ENCODE measurements at regions not wholly inside any gene's neighbourhood (a gene's known extent, or its start where the extent isn't known, plus 50 kb on each side); places are given as distances from the start of the nearest gene placed in this dataset.
"Not testable (repeated sequence)": the region's sequence is repeated elsewhere in the genome, so short reads cannot be mapped to it uniquely, and the experiment has no call there.

DNA sequence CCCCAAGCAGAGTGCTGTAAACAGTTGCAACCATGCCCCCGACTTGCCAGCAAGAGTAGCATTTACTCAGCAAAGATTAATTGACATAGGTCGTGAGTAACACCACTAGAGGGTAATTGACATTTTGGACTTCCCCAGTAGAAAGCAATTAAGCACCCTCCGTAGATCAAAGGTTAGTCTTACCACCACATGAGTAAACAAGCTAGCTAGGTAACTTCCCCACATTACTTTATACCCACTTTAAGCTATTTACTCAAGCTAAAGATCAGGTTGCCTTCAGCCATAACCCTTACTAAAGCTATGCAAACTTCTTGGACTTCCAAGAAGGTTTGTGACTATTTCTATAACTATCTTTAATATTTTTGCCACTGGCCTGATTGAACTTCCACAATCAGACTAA, 1072.7 kb downstream of the OTOL1 start:
- in situ Hi-C loops (cut with HindIII; ENCODE audit: low sequenced_read_pairs) = no loop called here
- H3K4me3 ChIP-seq (ENCODE audit: low read depth, low read length) = no peak overlapping the region
- DNase-seq (ENCODE audit: low read depth) = no peak
- TF ChIP-seq, protein P1, sequence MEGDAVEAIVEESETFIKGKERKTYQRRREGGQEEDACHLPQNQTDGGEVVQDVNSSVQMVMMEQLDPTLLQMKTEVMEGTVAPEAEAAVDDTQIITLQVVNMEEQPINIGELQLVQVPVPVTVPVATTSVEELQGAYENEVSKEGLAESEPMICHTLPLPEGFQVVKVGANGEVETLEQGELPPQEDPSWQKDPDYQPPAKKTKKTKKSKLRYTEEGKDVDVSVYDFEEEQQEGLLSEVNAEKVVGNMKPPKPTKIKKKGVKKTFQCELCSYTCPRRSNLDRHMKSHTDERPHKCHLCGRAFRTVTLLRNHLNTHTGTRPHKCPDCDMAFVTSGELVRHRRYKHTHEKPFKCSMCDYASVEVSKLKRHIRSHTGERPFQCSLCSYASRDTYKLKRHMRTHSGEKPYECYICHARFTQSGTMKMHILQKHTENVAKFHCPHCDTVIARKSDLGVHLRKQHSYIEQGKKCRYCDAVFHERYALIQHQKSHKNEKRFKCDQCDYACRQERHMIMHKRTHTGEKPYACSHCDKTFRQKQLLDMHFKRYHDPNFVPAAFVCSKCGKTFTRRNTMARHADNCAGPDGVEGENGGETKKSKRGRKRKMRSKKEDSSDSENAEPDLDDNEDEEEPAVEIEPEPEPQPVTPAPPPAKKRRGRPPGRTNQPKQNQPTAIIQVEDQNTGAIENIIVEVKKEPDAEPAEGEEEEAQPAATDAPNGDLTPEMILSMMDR (IDR thresholded peaks at IDR 0.05; ENCODE audit: low read depth, low read length, missing control alignments) = no peak

DNA sequence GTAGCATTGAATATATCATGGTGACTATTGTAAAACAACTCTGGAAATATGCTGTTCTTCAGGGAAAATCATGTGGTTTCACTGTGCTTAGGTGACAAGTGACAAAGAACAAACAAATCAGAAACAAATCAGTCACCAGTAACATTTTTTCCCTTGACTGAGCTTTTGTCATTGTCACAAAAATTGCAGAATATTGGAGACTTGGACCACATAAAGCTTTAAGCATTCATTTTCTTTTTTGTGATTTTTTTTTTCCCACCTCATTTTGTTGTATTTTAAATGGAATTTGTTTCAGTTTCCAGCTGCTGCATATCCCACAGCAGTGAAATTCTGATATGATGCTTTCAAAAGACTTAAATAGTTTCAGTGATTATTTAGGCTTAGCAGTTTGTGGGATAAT, 1088.4 kb downstream of the OTOL1 start:
- TF ChIP-seq, protein P1 (IDR thresholded peaks at IDR 0.05; ENCODE audit: low read depth, low read length, missing control alignments) = no peak
- in situ Hi-C loops (cut with HindIII; ENCODE audit: low sequenced_read_pairs) = no loop called here
- H3K4me3 ChIP-seq (ENCODE audit: low read depth, low read length) = no peak overlapping the region
- no peak for DNase-seq (ENCODE audit: low read depth)

DNA sequence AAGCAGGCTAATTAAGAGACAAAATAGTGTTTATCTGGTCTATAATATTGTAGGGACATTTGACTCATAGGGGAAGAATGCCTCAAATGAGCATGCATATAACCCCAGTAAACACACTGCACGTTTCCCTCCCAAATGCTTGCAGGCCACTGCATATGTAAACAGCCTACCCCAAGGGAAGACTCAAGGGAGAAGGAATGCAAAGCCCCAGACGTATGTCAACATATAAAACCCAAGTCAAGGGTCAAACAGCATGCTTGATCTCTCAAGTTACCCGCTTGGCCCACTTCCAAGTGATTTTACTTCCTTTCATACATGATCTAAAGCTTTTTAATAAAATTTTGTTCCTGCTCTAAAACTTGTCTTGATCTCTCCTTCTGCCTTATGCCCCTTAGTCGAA, 1090.0 kb downstream of the OTOL1 start:
- in situ Hi-C loops (cut with HindIII; ENCODE audit: low sequenced_read_pairs) = no loop called here
- no peak overlapping the region for H3K4me3 ChIP-seq (ENCODE audit: low read depth, low read length)
- TF ChIP-seq, protein P1 (IDR thresholded peaks at IDR 0.05; ENCODE audit: low read depth, low read length, missing control alignments) = no peak
- no peak for DNase-seq (ENCODE audit: low read depth)

DNA sequence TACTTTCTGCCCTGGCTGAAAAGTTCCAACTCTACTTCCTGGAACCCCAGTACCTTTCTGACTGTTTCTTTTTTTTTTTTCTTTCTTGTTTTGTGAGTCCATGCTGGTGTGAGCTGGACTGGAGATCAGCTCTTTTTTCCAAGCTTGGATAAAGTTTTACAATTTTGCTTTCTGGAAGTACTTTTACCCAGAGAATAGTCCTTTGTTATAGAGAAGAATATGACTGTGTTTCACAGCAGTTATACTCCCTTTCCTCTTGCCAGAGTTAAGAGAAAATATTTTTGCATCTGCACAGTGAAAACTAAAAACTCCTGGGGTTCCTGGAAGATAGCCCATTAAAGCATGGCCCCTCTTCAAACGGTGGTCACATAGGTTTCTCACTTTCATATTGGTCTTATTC, 1100.6 kb downstream of the OTOL1 start:
- no peak for DNase-seq (ENCODE audit: low read depth)
- H3K4me3 ChIP-seq (ENCODE audit: low read depth, low read length) = no peak overlapping the region
- in situ Hi-C loops (cut with HindIII; ENCODE audit: low sequenced_read_pairs) = no loop called here
- TF ChIP-seq, protein P1 (IDR thresholded peaks at IDR 0.05; ENCODE audit: low read depth, low read length, missing control alignments) = no peak

DNA sequence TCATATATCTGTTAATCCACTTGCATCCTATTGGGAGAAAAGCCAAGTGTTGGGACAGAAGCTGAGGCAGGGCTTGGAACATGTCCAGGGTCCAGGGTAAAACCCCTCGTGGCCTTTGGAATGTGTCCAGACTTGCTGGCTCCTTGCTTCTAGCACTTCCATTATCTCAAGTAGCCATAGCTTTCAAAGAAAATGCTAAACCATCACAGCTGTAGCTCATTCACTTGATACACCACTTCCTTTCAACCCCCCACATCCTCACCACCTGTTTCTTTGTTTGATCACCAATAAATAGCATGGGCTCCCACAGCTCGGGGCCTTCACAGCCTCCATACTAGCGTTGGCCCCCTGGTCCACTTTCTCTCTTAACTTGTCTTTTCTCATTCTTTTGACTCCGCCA, 1101.9 kb downstream of the OTOL1 start:
- DNase-seq (ENCODE audit: low read depth); H3K4me3 ChIP-seq (ENCODE audit: low read depth, low read length); in situ Hi-C loops (cut with HindIII; ENCODE audit: low sequenced_read_pairs): not testable (repeated sequence)

DNA sequence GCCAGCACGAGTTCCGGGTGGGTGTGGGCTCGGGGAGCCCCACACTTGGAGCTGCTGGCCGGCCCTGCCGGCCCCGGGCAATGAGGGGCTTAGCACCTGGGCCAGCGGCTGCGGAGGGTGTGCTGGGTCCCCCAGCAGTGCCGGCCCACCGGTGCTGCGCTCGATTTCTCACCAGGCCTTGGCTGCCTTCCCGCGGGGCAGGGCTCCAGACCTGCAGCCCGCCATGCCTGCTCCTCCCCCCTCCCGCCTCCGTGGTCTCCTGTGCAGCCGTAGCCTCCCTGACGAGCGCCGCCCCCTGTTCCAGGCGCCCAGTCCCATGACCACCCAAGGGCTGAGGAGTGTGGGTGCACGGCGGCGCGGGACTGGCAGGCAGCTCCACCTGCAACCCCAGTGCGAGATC, 1103.1 kb downstream of the OTOL1 start:
- in situ Hi-C loops (cut with HindIII; ENCODE audit: low sequenced_read_pairs); DNase-seq (ENCODE audit: low read depth); H3K4me3 ChIP-seq (ENCODE audit: low read depth, low read length): not testable (repeated sequence)

DNA sequence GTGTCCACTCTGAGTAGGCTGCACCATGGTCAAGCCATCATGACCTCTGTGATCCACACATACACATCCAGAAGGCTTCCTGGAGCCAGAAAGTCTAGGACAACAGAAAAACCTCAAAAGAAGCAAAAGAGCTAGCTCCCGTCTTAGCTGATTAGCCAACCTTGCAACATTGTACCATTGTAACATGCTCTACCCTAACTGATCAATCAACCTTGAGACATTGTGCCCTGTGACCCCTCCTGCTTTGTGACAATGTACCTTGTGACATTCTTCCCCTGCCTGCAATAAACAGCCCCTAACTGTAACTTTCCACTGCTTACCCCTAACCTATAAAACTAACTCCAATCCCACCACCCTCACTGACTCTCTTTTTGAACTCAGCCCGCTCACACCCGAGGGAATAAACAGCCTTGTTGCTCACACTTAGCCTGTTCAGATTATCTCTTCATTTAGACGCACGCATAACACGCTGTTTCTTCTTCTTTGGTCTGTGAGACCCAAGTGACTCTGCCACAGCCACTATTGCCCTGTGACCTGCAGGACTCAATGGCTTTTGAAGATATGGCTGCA, 1104.6 kb downstream of the OTOL1 start:
- H3K4me3 ChIP-seq (ENCODE audit: low read depth, low read length) = no peak overlapping the region
- DNase-seq (ENCODE audit: low read depth) = no peak
- in situ Hi-C loops (cut with HindIII; ENCODE audit: low sequenced_read_pairs) = no loop called here
- TF ChIP-seq, protein P1 (IDR thresholded peaks at IDR 0.05; ENCODE audit: low read depth, low read length, missing control alignments) = no peak

DNA sequence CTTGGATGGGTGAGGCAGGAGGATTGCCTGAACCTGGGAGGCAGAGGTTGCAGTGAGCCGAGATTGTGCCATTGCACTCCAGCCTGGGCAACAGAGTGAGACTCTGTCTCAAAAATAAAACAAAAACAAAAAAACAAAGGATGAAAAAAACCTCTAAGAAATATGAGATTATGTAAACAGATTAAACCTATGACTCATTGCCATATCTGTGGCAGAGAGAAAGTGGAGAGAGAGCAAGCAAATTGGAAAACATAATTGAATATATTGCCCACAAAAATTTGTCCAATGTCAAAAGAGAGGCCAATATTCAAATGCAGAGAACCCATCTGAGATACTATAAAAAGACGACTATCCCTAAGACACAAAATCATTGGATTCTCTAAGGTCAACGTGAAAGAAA, 1106.0 kb downstream of the OTOL1 start:
- in situ Hi-C loops (cut with HindIII; ENCODE audit: low sequenced_read_pairs) = no loop called here
- H3K4me3 ChIP-seq (ENCODE audit: low read depth, low read length) = no peak overlapping the region
- DNase-seq (ENCODE audit: low read depth) = no peak
- TF ChIP-seq, protein P1 (IDR thresholded peaks at IDR 0.05; ENCODE audit: low read depth, low read length, missing control alignments) = no peak
